GM10248 (cell line): ENCODE measurements at regions not wholly inside any gene's neighbourhood (a gene's known extent, or its start where the extent isn't known, plus 50 kb on each side); places are given as distances from the start of the nearest gene placed in this dataset.

Experiments used
- CTCF ChIA-PET: fragments of 300-600 bp; sonication (Branson Sonifier 250); formaldehyde crosslinking; extraction: SDS; loops from one replicate; lab custom pipeline; 2021; ENCODE audit warnings: antibody characterized with exemption; lab: Yijun Ruan, JAX
- POLR2A ChIA-PET: fragments of 350-650 bp; sonication (Branson Sonifier 250); formaldehyde crosslinking; extraction: SDS; loops from one replicate; lab custom pipeline; 2020; ENCODE audit warnings: antibody characterized with exemption; lab: Yijun Ruan, JAX
- DNase-seq: peaks from one replicate; pipeline ENCODE4 v3.0.0; 2012; ENCODE audit errors: extremely low spot score
- TF ChIP-seq, protein P1 (sequence below): IDR thresholded peaks from 2 replicates; pipeline ENCODE4 v1.5.1; 2012; ENCODE audit warnings: mild to moderate bottlenecking, low read depth; ENCODE audit errors: extremely low read depth, missing control alignments, control extremely low read depth

DNA sequence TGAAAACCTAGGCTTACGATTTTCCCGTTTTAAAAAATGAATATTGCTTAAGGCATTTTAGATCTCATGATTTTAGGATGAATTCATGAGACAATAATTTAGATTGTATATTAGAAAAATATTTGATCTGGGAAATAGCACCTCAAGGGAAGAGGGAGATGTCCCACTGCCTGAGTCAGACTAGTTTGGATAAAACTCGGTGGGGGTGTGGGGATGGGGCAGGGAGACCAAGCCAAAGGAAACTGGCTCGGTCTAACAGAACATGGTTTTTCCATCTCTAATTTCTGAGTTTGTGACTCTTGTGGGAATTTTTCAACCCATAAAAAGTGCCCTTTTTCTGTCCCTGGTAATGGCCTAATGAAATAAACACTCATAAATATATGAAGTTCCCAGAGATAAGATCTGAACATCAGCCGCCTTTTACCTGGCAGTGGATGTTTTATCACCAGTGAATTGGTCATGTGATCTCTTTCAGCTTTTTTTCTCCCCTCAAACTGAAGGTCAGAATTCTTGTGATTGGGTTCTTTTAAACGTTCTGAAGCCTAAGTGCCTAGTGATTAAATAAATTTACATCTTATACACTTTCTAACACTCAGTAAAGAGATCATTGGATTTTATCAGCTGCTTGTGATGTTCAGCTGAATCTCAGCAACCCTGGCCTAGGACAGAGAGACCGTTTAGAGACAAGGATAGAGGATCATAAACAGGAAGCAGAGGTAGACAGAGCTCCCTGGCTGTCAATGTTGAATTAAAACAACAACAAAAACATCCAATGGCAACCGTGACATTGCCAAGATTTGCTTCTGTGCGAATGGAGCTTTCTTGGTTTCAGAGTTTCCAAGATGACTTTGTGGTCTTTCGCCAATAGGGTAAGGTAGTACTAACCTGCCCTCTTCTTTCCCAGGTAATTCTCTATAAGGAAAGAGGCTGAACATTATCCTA is 1038.2 kb downstream of the MCTP2 start:
- ChIA-PET POLR2A (no interaction called here), CTCF (interaction anchor here (0.7 to 1.9 kb wide), 2 partner anchors 10 to 18 kb away, joined by 3 to 9 read pairs; no protein-coding TSS in a partner anchor)
- no peak for DNase-seq
- TF ChIP-seq, protein P1, sequence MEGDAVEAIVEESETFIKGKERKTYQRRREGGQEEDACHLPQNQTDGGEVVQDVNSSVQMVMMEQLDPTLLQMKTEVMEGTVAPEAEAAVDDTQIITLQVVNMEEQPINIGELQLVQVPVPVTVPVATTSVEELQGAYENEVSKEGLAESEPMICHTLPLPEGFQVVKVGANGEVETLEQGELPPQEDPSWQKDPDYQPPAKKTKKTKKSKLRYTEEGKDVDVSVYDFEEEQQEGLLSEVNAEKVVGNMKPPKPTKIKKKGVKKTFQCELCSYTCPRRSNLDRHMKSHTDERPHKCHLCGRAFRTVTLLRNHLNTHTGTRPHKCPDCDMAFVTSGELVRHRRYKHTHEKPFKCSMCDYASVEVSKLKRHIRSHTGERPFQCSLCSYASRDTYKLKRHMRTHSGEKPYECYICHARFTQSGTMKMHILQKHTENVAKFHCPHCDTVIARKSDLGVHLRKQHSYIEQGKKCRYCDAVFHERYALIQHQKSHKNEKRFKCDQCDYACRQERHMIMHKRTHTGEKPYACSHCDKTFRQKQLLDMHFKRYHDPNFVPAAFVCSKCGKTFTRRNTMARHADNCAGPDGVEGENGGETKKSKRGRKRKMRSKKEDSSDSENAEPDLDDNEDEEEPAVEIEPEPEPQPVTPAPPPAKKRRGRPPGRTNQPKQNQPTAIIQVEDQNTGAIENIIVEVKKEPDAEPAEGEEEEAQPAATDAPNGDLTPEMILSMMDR = no peak

DNA sequence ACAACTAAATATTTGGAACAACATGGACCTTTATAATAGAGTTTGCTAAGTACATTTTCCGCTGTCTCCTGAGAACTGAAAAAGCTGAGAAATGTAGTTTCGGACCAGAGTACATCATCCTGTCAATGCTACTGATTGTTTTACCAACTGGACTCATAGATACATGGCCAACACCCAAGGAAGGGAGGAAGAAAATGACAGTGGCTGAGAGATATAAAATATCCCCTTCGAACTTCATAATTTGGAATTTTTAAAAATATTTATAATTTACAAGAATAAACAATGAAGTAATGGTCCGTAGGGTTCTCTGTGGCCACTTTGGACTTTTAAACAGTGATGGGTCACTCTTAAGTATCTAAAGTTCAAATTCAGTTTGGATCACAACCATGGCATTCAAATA is 1042.7 kb downstream of the MCTP2 start:
- ChIA-PET CTCF (interaction anchor here (0.7 to 2.2 kb wide), 2 partner anchors 15 to 16 kb away, joined by 3 to 6 read pairs; no protein-coding TSS in a partner anchor), POLR2A (no interaction called here)
- DNase-seq = no peak
- TF ChIP-seq, protein P1 = no peak

DNA sequence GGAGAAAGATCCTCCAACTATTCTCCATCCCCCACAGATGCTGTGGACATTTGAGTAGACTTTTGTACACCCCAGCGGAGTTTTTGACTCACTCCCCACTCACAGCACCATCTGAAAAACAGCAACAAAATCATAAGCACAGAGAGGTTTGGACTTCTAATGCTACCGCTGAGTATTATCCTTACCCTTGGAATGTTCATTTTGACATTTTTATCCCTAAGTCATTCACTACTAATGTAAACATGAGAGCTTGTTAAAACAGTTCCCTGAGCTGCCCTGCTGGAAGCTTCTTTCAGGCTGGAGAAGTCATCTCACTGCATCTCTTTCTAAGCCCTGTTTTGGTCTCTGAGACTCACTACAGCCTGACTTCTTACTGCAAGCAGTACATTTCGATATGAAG is 1045.9 kb downstream of the MCTP2 start:
- TF ChIP-seq, protein P1 = no peak
- CTCF ChIA-PET = interaction anchor here (1.5 kb wide), 1 partner anchor 10 kb away, joined by 6 read pairs; no protein-coding TSS in a partner anchor
- POLR2A ChIA-PET = no interaction called here
- DNase-seq = no peak

DNA sequence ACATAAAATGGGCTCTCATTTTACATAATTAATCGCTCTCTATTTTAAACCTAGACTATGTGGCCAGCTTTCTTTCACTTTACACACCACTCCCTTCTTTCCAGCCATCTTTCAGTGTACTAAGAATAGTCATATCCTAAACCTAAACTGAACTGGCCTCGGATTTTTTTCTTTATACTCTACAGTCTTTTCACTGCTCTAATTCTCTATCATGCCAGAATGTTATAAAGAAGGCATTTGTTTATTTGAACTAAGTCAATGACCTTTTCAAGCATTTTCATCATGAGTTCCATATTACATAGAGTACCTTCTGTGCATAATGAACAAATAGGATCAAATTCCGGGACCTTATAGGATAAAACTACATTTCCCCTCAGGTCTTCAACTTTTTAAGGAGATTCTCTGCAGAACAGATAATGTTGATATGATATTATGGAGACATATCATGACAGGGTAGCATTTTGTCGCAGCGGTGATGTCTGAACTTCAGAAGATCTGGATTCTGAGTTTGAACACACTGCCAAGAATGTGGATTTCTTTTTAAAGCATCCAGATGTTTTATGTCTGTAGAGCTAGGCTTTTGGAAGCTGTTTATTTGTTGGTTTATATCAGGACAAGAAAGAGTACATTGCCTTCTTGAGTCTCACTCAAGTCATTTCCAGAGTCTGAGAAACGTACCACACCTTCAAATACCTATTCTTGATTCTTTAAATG is 1047.3 kb downstream of the MCTP2 start:
- CTCF ChIA-PET = interaction anchor here (1.2 to 1.5 kb wide), 3 partner anchors 8 to 14 kb away, joined by 4 to 6 read pairs (median 5); no protein-coding TSS in a partner anchor
- no peak for DNase-seq
- POLR2A ChIA-PET = no interaction called here
- TF ChIP-seq, protein P1 = no peak

DNA sequence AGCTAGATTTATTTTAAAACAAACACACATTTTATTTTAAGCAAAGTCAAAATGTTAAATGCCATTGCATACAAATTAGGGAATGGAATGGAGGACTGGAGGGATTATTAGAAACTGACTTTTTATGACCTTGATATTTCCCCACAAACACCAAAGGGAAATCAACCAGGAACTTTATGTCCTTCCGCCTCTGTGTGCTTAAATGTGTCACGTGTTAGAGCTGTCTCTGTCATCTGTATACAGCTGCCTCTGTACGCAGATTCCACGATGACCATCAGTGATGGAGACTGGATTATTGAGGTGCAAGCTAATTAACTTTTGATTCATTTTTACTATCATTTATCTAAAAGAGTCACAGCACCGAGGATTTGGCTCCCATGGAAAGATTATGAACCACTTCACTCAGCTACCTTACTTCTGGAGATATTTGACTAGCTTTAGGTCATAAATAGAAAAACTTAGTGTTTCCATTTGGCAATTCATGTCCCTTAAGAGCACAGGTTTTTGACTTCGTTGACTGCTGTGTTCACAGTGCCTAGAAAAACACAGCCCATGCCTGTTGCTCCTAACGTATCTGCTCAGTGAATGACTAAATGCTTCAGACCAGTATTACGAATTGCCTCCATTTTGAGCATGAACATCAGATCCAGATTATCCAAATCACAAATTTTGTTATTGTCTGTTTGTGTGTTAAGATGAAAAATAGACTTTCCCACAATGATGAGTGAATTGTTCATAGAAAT is 1048.1 kb downstream of the MCTP2 start:
- CTCF ChIA-PET = interaction anchor here (1.2 to 2.0 kb wide), 3 partner anchors 12 to 15 kb away, joined by 4 to 7 read pairs (median 5); no protein-coding TSS in a partner anchor
- TF ChIP-seq, protein P1 = no peak
- POLR2A ChIA-PET = no interaction called here

More for the DNA sequence above, 1048.1 kb downstream of the MCTP2 start:
- DNase-seq = no peak
